ENCODE measurements at regions not wholly inside any gene's neighbourhood (a gene's known extent, or its start where the extent isn't known, plus 50 kb on each side); places are given as distances from the start of the nearest gene placed in this dataset.

DNA sequence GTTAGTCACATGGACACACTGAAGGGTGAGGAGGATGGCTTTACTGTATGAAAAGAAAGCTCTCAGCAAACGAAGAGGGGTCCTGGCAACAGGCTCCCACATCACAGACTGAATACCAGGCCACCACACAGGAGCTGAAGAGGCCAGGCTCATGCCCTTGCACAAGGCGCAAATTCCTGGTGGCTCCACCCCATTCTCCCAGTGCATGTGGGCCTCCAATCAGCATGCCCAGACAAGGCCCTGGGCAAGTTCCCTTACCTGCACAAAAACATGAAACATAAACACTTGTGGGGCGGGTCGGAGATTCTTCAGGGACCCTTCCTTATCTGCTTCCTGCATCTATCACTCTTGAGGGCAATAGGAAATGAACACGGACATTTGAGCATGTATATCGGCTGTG lies 935.8 kb upstream of the EDIL3 start:
- TF ChIP-seq MEF2A (IDR thresholded peaks at IDR 0.05; ENCODE audit: control insufficient read depth, low read depth, low read length) (no peak), NR1H2 (CRISPR knock-in tag; IDR thresholded peaks at IDR 0.05) (no peak), GTF2F1 (IDR thresholded peaks at IDR 0.05; ENCODE audit: low read depth, low read length) (no peak), NFXL1 (CRISPR knock-in tag; IDR thresholded peaks at IDR 0.05) (no peak), CBX3 (IDR thresholded peaks at IDR 0.05; ENCODE audit: borderline replicate concordance in 1 of 2, low read length in 2 of 2) (no peak), MXI1 (IDR thresholded peaks at IDR 0.05; ENCODE audit: low read depth, low read length) (no peak)
- TF ChIP-seq, protein P1, sequence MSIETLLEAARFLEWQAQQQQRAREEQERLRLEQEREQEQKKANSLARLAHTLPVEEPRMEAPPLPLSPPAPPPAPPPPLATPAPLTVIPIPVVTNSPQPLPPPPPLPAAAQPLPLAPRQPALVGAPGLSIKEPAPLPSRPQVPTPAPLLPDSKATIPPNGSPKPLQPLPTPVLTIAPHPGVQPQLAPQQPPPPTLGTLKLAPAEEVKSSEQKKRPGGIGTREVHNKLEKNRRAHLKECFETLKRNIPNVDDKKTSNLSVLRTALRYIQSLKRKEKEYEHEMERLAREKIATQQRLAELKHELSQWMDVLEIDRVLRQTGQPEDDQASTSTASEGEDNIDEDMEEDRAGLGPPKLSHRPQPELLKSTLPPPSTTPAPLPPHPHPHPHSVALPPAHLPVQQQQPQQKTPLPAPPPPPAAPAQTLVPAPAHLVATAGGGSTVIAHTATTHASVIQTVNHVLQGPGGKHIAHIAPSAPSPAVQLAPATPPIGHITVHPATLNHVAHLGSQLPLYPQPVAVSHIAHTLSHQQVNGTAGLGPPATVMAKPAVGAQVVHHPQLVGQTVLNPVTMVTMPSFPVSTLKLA (conservative IDR thresholded peaks at IDR 0.05), result no peak
- TF ChIP-seq, protein P2, sequence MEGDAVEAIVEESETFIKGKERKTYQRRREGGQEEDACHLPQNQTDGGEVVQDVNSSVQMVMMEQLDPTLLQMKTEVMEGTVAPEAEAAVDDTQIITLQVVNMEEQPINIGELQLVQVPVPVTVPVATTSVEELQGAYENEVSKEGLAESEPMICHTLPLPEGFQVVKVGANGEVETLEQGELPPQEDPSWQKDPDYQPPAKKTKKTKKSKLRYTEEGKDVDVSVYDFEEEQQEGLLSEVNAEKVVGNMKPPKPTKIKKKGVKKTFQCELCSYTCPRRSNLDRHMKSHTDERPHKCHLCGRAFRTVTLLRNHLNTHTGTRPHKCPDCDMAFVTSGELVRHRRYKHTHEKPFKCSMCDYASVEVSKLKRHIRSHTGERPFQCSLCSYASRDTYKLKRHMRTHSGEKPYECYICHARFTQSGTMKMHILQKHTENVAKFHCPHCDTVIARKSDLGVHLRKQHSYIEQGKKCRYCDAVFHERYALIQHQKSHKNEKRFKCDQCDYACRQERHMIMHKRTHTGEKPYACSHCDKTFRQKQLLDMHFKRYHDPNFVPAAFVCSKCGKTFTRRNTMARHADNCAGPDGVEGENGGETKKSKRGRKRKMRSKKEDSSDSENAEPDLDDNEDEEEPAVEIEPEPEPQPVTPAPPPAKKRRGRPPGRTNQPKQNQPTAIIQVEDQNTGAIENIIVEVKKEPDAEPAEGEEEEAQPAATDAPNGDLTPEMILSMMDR (IDR thresholded peaks at IDR 0.05 in 2 of 3, conservative IDR thresholded peaks at IDR 0.05 in 1 of 3; ENCODE audit: insufficient read depth in 2 of 3, low read depth in 1 of 3, low read length in 3 of 3), result no peak
